ENCODE measurements at regions not wholly inside any gene's neighbourhood (a gene's known extent, or its start where the extent isn't known, plus 50 kb on each side); places are given as distances from the start of the nearest gene placed in this dataset.

- 77% methylated on average over 1 of the region's 1 CpG for WGBS
- Histone ChIP-seq H3K4me1 (ENCODE audit: insufficient read depth) (no peaks in the 10 kb centered on the region), H3K36me3 (ENCODE audit: insufficient read depth) (no peaks in the 10 kb centered on the region), H3K27ac (ENCODE audit: low read depth) (no peak overlapping the region), H3K4me3 (ENCODE audit: low read depth, low read length) (no peak overlapping the region)
- no peak for DNase-seq (ENCODE audit: extremely low spot score)
Measured at GRCh38 chrX:114152801-114153200, 431.1 kb upstream of the HTR2C start.

DNA sequence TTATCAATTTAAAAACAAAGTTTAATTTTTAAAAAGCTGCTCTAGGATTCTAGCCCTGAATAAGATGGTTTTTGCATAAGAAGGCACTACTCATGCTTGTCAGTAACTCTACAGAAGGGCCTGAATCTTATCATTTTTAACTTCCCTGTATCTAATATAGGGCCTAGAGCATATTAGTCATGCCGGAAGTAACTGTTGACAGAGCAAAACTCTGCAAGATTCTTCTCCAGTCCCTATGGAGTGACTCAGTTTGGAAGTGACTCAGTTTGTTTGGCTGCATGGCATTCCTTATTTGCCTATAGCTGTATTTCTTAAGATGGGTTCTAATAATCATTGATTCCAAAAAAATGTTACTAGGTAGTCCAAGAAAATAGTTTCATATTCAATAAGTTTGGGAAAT lies 431.8 kb upstream of the HTR2C start:
- no peak overlapping the region for H3K27ac ChIP-seq (ENCODE audit: low read depth)
- H3K4me1 ChIP-seq (ENCODE audit: insufficient read depth): no peaks in the 10 kb centered on the region
- WGBS: 48% methylated on average over 1 of the region's 1 CpG
- no peak for DNase-seq (ENCODE audit: extremely low spot score)
- H3K4me3 ChIP-seq (ENCODE audit: low read depth, low read length): no peak overlapping the region
- no peaks in the 10 kb centered on the region for H3K36me3 ChIP-seq (ENCODE audit: insufficient read depth)

DNA sequence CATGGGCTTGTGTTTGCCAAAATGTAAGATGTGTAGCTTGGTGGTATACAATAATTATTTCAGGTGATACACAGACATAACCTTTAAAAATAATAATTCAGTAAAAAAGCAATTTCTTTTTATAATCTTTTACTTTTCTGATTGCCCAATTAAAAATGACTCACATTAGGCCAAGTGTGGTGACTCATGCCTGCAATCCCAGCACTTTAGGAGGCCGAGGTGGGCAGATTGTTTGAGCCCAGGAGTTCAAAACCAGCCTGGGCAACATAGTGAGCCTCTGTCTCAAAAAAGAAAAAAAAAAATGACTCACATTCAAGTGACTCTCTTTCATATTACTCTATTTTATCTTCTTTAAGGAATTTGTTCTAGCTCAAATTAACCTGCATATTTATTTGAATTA lies 449.4 kb upstream of the HTR2C start:
- 56% methylated on average over 1 of the region's 1 CpG for WGBS
- no peaks in the 10 kb centered on the region for H3K4me1 ChIP-seq (ENCODE audit: insufficient read depth)
- H3K4me3 ChIP-seq (ENCODE audit: low read depth, low read length): no peak overlapping the region
- DNase-seq (ENCODE audit: extremely low spot score): no peak
- no peak overlapping the region for H3K27ac ChIP-seq (ENCODE audit: low read depth)
- H3K36me3 ChIP-seq (ENCODE audit: insufficient read depth): no peaks in the 10 kb centered on the region

GRCh38 chrX:114127411-114128025 lies 456.4 kb upstream of the HTR2C start:
- WGBS: 63% methylated on average over 13 of the region's 13 CpGs
- Histone ChIP-seq H3K27ac (ENCODE audit: low read depth) (no peak overlapping the region), H3K4me3 (ENCODE audit: low read depth, low read length) (no peak overlapping the region), H3K36me3 (ENCODE audit: insufficient read depth) (no peaks in the 10 kb centered on the region), H3K4me1 (ENCODE audit: insufficient read depth) (no peaks in the 10 kb centered on the region)
- DNase-seq (ENCODE audit: extremely low spot score): no peak

DNA sequence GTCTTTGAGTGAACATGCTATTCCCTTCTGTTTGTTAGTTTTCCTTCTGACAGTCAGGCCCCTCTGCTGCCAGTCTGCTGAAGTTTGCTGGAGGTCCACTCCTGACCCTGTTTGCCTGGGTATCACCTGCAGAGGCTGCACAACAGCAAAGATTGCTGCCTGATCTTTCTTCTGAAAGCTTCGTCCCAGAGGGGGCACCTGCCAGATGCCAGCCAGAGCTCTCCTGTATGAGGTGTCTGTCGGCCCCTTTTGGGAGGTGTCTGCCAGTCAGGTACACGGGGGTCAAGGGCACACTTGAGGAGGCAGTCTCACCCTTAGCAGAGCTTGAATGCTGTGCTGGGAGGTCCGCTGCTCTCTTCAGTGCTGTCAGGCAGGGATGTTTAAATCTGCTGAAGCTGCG lies 456.9 kb upstream of the HTR2C start:
- 88% methylated on average over 5 of the region's 5 CpGs for WGBS
- Histone ChIP-seq H3K4me3 (ENCODE audit: low read depth, low read length) (no peak overlapping the region), H3K4me1 (ENCODE audit: insufficient read depth) (no peaks in the 10 kb centered on the region), H3K27ac (ENCODE audit: low read depth) (no peak overlapping the region), H3K36me3 (ENCODE audit: insufficient read depth) (no peaks in the 10 kb centered on the region)
- no peak for DNase-seq (ENCODE audit: extremely low spot score)

- WGBS: 82% methylated on average over 3 of the region's 3 CpGs
Measured at GRCh38 chrX:114101081-114101480, 482.8 kb upstream of the HTR2C start.

DNA sequence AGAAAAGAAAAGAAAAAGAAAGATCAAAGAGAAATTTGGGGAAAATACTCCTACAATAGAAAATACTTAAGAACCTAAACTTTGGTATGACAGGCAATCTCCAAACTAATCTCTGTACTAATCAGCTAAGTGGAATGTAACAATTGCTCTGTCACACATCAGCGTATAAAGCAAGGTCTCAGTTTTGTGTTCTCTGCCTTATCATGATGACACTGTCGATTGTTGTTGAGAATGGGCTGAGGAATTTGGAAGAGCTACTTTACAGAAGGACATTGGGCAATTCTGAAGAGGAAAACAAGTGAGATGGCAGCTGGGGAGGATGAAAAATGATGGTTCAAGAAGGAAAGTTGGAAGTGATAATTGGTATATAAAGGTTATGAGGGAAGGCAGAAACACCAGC lies 486.0 kb upstream of the HTR2C start:
- Histone ChIP-seq H3K4me3 (ENCODE audit: low read depth, low read length) (no peak overlapping the region), H3K27ac (ENCODE audit: low read depth) (no peak overlapping the region), H3K4me1 (ENCODE audit: insufficient read depth) (no peaks in the 10 kb centered on the region), H3K36me3 (ENCODE audit: insufficient read depth) (no peaks in the 10 kb centered on the region)
- DNase-seq (ENCODE audit: extremely low spot score): no peak
- WGBS: 70% methylated on average over 2 of the region's 2 CpGs

More at GRCh38 chrX:114101081-114101480, 482.8 kb upstream of the HTR2C start:
- no peaks in the 10 kb centered on the region for H3K4me1 ChIP-seq (ENCODE audit: insufficient read depth)
- H3K36me3 ChIP-seq (ENCODE audit: insufficient read depth): no peaks in the 10 kb centered on the region
- H3K27ac ChIP-seq (ENCODE audit: low read depth): no peak overlapping the region
- no peak for DNase-seq (ENCODE audit: extremely low spot score)
- H3K4me3 ChIP-seq (ENCODE audit: low read depth, low read length): no peak overlapping the region

- H3K27ac ChIP-seq (ENCODE audit: low read depth): no peak overlapping the region
- no peak for DNase-seq (ENCODE audit: extremely low spot score)
- WGBS: 61% methylated on average over 1 of the region's 1 CpG
- H3K36me3 ChIP-seq (ENCODE audit: insufficient read depth): no peaks in the 10 kb centered on the region
- no peak overlapping the region for H3K4me3 ChIP-seq (ENCODE audit: low read depth, low read length)
- H3K4me1 ChIP-seq (ENCODE audit: insufficient read depth): no peaks in the 10 kb centered on the region
Measured at GRCh38 chrX:114097427-114097826, 486.5 kb upstream of the HTR2C start.

DNA sequence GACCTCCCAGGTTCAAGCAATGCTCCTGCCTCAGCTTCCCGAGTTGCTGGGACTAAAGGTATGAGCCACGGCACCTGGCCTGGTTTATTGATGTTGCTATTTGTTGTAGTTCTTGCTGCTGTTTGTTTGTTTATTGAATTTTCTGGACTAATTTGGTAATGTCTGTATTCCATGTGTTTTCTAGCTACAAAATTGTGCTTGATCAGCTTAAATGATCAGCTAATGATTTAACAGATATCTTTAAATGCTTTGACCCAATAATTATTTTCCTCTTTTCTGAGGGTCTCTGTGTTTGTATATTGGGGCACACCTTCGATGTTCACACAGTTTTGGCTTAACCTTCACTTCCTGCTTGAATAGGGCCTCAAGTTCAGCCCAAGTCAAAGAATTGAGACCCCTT lies 488.1 kb upstream of the HTR2C start:
- DNase-seq (ENCODE audit: extremely low spot score): no peak
- H3K27ac ChIP-seq (ENCODE audit: low read depth): no peak overlapping the region
- H3K36me3 ChIP-seq (ENCODE audit: insufficient read depth): no peaks in the 10 kb centered on the region
- no peak overlapping the region for H3K4me3 ChIP-seq (ENCODE audit: low read depth, low read length)
- H3K4me1 ChIP-seq (ENCODE audit: insufficient read depth): no peaks in the 10 kb centered on the region
- WGBS: 83% methylated on average over 3 of the region's 3 CpGs

GRCh38 chrX:114087543-114087942 lies 496.3 kb upstream of the HTR2C start:
- H3K4me3 ChIP-seq (ENCODE audit: low read depth, low read length): no peak overlapping the region
- H3K27ac ChIP-seq (ENCODE audit: low read depth): no peak overlapping the region
- no peaks in the 10 kb centered on the region for H3K36me3 ChIP-seq (ENCODE audit: insufficient read depth)
- H3K4me1 ChIP-seq (ENCODE audit: insufficient read depth): no peaks in the 10 kb centered on the region
- 85% methylated on average over 1 of the region's 1 CpG for WGBS
- DNase-seq (ENCODE audit: extremely low spot score): no peak

GRCh38 chrX:114077773-114078172 lies 506.1 kb upstream of the HTR2C start:
- Histone ChIP-seq H3K36me3 (ENCODE audit: insufficient read depth) (no peaks in the 10 kb centered on the region), H3K4me1 (ENCODE audit: insufficient read depth) (no peaks in the 10 kb centered on the region), H3K27ac (ENCODE audit: low read depth) (no peak overlapping the region), H3K4me3 (ENCODE audit: low read depth, low read length) (no peak overlapping the region)
- DNase-seq (ENCODE audit: extremely low spot score): no peak
- WGBS: 58% methylated on average over 3 of the region's 3 CpGs

DNA sequence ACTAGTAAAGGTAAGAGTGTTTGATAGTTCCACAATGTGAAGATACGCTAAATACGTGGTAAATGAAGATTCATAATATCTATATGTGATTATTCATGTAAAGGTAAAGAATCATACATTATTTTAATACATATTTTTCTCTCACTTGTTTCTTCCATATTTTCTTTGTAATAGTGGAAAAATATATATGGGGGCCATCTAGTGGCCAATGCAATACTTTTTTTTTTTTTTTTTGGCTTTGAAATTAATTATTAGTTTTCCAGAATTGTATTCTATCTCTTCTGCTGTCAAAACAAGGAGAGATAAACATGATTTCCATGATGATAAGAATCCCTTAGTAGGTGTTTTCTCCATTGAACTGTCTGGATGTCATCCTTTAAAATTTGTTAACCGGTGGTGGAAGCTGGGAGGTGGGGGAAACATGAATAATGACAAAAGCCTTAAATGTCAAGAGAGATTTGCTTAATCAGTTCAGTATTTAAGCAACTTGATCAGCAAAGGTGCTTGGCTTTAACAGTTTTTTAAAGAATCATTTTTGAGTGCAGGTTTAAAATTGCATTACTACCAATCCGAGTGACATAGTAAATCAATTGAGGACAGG lies 508.7 kb upstream of the HTR2C start:
- WGBS: 66% methylated on average over 4 of the region's 4 CpGs
- DNase-seq (ENCODE audit: extremely low spot score): no peak
- Histone ChIP-seq H3K36me3 (ENCODE audit: insufficient read depth) (no peaks in the 10 kb centered on the region), H3K27ac (ENCODE audit: low read depth) (no peak overlapping the region), H3K4me3 (ENCODE audit: low read depth, low read length) (no peak overlapping the region), H3K4me1 (ENCODE audit: insufficient read depth) (no peaks in the 10 kb centered on the region)

- Histone ChIP-seq H3K36me3 (ENCODE audit: insufficient read depth) (no peaks in the 10 kb centered on the region), H3K27ac (ENCODE audit: low read depth) (no peak overlapping the region), H3K4me3 (ENCODE audit: low read depth, low read length) (no peak overlapping the region), H3K4me1 (ENCODE audit: insufficient read depth) (no peaks in the 10 kb centered on the region)
- 46% methylated on average over 3 of the region's 3 CpGs for WGBS
- no peak for DNase-seq (ENCODE audit: extremely low spot score)
Measured at GRCh38 chrX:114073926-114074325, 510.0 kb upstream of the HTR2C start.

DNA sequence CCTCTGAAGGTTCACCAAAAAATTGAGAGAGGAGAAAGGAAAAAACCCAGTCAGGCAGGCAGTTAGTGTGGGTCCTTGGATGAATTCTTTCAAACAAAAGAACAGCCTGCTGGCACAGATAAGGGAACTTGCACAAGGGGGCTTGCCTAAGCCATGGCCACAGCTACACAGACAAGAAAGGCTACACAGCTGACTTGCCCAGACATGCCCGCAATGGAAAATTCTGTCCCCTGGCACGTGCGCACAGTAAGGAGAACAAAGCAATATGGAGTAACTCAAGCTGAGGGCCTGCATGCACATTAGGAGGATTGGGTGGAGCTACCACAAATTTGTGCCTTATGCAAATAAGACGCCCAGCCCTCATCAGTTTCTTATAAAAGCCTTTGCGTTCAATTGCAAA lies 512.5 kb upstream of the HTR2C start:
- 96% methylated on average over 5 of the region's 5 CpGs for WGBS
- no peak for DNase-seq (ENCODE audit: extremely low spot score)
- Histone ChIP-seq H3K4me3 (ENCODE audit: low read depth, low read length) (no peak overlapping the region), H3K27ac (ENCODE audit: low read depth) (no peak overlapping the region), H3K4me1 (ENCODE audit: insufficient read depth) (no peaks in the 10 kb centered on the region), H3K36me3 (ENCODE audit: insufficient read depth) (no peaks in the 10 kb centered on the region)

All from urinary bladder (tissue), 3 donors.